ENCODE measurements at regions not wholly inside any gene's neighbourhood (a gene's known extent, or its start where the extent isn't known, plus 50 kb on each side); places are given as distances from the start of the nearest gene placed in this dataset.

- no peak for ATAC-seq (ENCODE audit: low read depth)
Measured at GRCh38 chr18:6542296-6542695, 127.6 kb upstream of the L3MBTL4 start.

GRCh38 chr18:6543330-6543908 lies 128.7 kb upstream of the L3MBTL4 start:
- no peak overlapping the region for H3K4me2 ChIP-seq (replicated peaks; ENCODE audit: low read depth, low read length, poor library complexity, severe bottlenecking)
- ChIA-PET POLR2A (no interaction called here), CTCF (interaction anchor here (0.6 kb wide), 1 partner anchor 1635 kb away, joined by 4 read pairs; no protein-coding TSS in a partner anchor)
- H3K27ac Mint-ChIP-seq: no peak overlapping the region
- H4K20me1 ChIP-seq (ENCODE audit: control insufficient read depth, insufficient read depth, low read length, poor library complexity, severe bottlenecking): no peaks in the 10 kb centered on the region
- TF ChIP-seq, protein P1, sequence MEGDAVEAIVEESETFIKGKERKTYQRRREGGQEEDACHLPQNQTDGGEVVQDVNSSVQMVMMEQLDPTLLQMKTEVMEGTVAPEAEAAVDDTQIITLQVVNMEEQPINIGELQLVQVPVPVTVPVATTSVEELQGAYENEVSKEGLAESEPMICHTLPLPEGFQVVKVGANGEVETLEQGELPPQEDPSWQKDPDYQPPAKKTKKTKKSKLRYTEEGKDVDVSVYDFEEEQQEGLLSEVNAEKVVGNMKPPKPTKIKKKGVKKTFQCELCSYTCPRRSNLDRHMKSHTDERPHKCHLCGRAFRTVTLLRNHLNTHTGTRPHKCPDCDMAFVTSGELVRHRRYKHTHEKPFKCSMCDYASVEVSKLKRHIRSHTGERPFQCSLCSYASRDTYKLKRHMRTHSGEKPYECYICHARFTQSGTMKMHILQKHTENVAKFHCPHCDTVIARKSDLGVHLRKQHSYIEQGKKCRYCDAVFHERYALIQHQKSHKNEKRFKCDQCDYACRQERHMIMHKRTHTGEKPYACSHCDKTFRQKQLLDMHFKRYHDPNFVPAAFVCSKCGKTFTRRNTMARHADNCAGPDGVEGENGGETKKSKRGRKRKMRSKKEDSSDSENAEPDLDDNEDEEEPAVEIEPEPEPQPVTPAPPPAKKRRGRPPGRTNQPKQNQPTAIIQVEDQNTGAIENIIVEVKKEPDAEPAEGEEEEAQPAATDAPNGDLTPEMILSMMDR (IDR thresholded peaks at IDR 0.05): peak; percentile 22
- TF ChIP-seq EZH2 (IDR thresholded peaks at IDR 0.05; ENCODE audit: borderline replicate concordance, insufficient read depth, low read depth, low read length, poor library complexity, severe bottlenecking): no peak
- no peaks in the 10 kb centered on the region for H3K36me3 ChIP-seq (replicated peaks in 1 of 2; ENCODE audit: control extremely low read depth in 1 of 2, control insufficient read depth in 1 of 2, extremely low read depth in 1 of 2, insufficient read depth in 2 of 2, low read length in 1 of 2)
- H3K9me3 ChIP-seq (ENCODE audit: control extremely low read depth in 1 of 3, control insufficient read depth in 2 of 3, insufficient read depth in 1 of 3, low read length in 2 of 3): no peaks in the 10 kb centered on the region
- H3K4me3 ChIP-seq (ENCODE audit: control extremely low read depth in 1 of 5, extremely low read depth in 1 of 5, insufficient read depth in 1 of 5, low read depth in 2 of 5, low read length in 4 of 5): no peak overlapping the region
- H3K4me1 ChIP-seq (ENCODE audit: control insufficient read depth in 2 of 2, insufficient read depth in 2 of 2, low read length in 2 of 2): no peaks in the 10 kb centered on the region
- H3K27me3 ChIP-seq (replicated peaks in 1 of 4; ENCODE audit: control extremely low read depth in 1 of 4, control insufficient read depth in 3 of 4, insufficient read depth in 4 of 4, low read length in 3 of 4): peaks cover 0 to 2% (median 0%) of the 10 kb centered on the region in 4 experiments
- H3K79me2 ChIP-seq (ENCODE audit: control insufficient read depth, insufficient read depth, low read length): no peaks in the 10 kb centered on the region
- H3K4me1 Mint-ChIP-seq: no peaks in the 10 kb centered on the region
- H3K9me3 Mint-ChIP-seq (ENCODE audit: insufficient read depth): no peaks in the 10 kb centered on the region
- ATAC-seq (ENCODE audit: low read depth) (no peak), DNase-seq (no peak)
- H3K27me3 Mint-ChIP-seq: no peaks in the 10 kb centered on the region
- H2AFZ ChIP-seq (ENCODE audit: insufficient read depth, low read depth, low read length, poor library complexity, severe bottlenecking): no peak overlapping the region
- intact Hi-C loops (cut with micrococcal nuclease): no loop called here
- no peak overlapping the region for H3K4me3 Mint-ChIP-seq
- no peak overlapping the region for H3K9ac ChIP-seq (ENCODE audit: low read length)
- 74% methylated on average over 3 of the region's 8 CpGs for WGBS (ENCODE audit: insufficient coverage)
- H3K27ac ChIP-seq (ENCODE audit: low read length in 2 of 2): no peak overlapping the region

More at GRCh38 chr18:6542296-6542695, 127.6 kb upstream of the L3MBTL4 start:
- no peak overlapping the region for H3K27ac Mint-ChIP-seq
- H3K4me3 ChIP-seq (ENCODE audit: control extremely low read depth in 1 of 5, extremely low read depth in 1 of 5, insufficient read depth in 1 of 5, low read depth in 2 of 5, low read length in 4 of 5): no peak overlapping the region
- ChIA-PET POLR2A (no interaction called here), CTCF (no interaction called here)
- H3K4me3 Mint-ChIP-seq: no peak overlapping the region
- no peak for DNase-seq
- H3K27me3 Mint-ChIP-seq: no peaks in the 10 kb centered on the region
- no peak for TF ChIP-seq EZH2 (IDR thresholded peaks at IDR 0.05; ENCODE audit: borderline replicate concordance, insufficient read depth, low read depth, low read length, poor library complexity, severe bottlenecking)
- TF ChIP-seq, protein P1 (IDR thresholded peaks at IDR 0.05): no peak
- H4K20me1 ChIP-seq (ENCODE audit: control insufficient read depth, insufficient read depth, low read length, poor library complexity, severe bottlenecking): no peaks in the 10 kb centered on the region
- no peaks in the 10 kb centered on the region for H3K79me2 ChIP-seq (ENCODE audit: control insufficient read depth, insufficient read depth, low read length)
- H3K9me3 Mint-ChIP-seq (ENCODE audit: insufficient read depth): no peaks in the 10 kb centered on the region
- no peak overlapping the region for H2AFZ ChIP-seq (ENCODE audit: insufficient read depth, low read depth, low read length, poor library complexity, severe bottlenecking)
- H3K36me3 ChIP-seq (replicated peaks in 1 of 2; ENCODE audit: control extremely low read depth in 1 of 2, control insufficient read depth in 1 of 2, extremely low read depth in 1 of 2, insufficient read depth in 2 of 2, low read length in 1 of 2): no peaks in the 10 kb centered on the region
- intact Hi-C loops (cut with micrococcal nuclease): no loop called here
- no peak overlapping the region for H3K27ac ChIP-seq (ENCODE audit: low read length in 2 of 2)
- peaks cover 0 to 2% (median 0%) of the 10 kb centered on the region in 4 experiments for H3K27me3 ChIP-seq (replicated peaks in 1 of 4; ENCODE audit: control extremely low read depth in 1 of 4, control insufficient read depth in 3 of 4, insufficient read depth in 4 of 4, low read length in 3 of 4)
- no peaks in the 10 kb centered on the region for H3K9me3 ChIP-seq (ENCODE audit: control extremely low read depth in 1 of 3, control insufficient read depth in 2 of 3, insufficient read depth in 1 of 3, low read length in 2 of 3)
- no peak overlapping the region for H3K4me2 ChIP-seq (replicated peaks; ENCODE audit: low read depth, low read length, poor library complexity, severe bottlenecking)
- no peak overlapping the region for H3K9ac ChIP-seq (ENCODE audit: low read length)
- no peaks in the 10 kb centered on the region for H3K4me1 Mint-ChIP-seq
- WGBS (ENCODE audit: insufficient coverage): no CpG with 5 or more reads among the region's 5 CpGs
- no peaks in the 10 kb centered on the region for H3K4me1 ChIP-seq (ENCODE audit: control insufficient read depth in 2 of 2, insufficient read depth in 2 of 2, low read length in 2 of 2)
